DMS114 treated with DMSO at 0.1 percent for 48 hours (cell line): ENCODE measurements at regions not wholly inside any gene's neighbourhood (a gene's known extent, or its start where the extent isn't known, plus 50 kb on each side); places are given as distances from the start of the nearest gene placed in this dataset.

ENCODE experiments used
- DNase-seq: peaks from one replicate; lab custom pipeline; 2025; ENCODE audit not compliant: unreplicated experiment; lab: John Stamatoyannopoulos, UW

DNA sequence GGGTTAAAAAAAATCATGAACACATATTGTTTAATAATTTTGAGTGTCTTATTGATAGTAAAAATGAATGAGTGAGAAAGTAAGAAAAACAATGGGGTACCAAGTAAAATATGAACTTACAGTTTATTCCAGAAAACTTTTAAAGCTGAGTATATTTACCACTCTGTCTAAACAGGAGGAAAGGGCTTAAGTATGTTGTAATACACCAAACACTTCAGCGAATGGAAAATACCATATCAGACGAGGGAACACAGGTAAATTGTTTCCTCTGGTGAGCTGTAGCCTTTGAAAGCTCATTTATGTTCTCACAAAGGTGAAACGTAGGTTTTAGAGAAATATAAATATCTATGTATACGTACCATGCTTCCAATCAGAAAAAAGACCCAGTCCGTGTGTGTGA lies 1209.6 kb upstream of the ZEB2 start:
- no peak for DNase-seq

DNA sequence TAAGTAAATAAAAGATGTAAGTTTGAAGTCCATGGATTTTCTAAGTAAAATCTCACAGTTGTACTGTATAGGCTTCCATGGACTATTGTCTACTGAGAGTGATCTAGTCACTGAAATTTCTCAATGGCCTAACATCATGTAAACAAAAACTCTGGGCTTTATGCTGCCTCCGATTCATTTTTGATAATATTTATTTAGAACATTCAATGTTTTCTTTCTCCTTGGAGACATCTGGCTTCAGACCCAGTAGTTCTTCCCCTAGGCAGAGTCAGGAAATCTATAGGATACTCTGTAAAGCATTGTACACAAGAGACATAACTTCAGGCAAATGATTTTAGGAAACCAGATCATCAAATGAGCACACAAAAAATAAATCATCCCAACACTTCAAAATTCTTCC lies 1208.6 kb upstream of the ZEB2 start:
- DNase-seq, result no peak

DNA sequence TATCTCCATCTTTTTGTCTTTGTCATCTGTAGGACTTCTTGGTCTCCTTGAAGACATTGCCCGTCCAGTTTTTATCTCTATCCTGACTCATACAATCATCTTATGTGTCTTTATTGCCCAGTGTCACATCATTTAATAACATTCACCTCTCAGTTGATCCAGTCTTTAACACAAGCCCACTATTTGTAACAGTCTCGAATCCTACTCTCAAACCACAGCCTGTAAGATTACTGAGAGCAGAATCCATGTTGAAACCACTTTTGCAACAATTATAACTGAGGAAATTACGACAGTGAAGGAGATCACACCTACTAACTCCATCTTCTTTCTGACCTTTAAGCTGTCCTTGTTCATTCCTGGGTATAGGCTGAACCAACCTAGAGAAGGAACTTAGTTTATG lies 1206.0 kb upstream of the ZEB2 start:
- no peak for DNase-seq

DNA sequence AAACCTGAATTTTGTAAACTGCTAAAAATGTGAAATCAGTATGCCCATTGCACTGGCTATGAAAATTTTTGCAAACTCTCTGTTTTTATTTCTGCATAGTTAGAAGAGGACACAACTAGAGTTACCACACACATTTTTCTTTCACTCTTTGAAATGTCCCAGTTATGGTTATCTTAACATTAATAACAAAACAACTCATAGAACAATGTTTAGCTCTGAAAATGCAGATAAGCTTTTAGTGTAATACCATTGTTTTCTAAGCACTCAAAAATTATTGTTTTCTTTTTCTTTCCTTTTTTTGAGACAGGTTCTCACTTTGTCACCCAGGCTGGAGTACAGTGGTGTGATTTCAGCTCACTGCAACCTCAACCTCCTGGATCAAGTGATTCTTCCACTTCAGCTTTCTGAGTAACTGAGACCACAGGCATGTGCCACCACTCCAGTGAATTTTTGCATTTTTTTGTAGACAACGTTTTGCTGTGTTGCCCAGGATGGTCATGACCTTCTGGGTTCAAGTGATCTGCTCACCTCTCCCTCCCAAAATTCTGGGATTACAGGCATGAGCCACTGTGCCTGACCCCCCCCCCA lies 1204.5 kb upstream of the ZEB2 start:
- DNase-seq, result no peak

DNA sequence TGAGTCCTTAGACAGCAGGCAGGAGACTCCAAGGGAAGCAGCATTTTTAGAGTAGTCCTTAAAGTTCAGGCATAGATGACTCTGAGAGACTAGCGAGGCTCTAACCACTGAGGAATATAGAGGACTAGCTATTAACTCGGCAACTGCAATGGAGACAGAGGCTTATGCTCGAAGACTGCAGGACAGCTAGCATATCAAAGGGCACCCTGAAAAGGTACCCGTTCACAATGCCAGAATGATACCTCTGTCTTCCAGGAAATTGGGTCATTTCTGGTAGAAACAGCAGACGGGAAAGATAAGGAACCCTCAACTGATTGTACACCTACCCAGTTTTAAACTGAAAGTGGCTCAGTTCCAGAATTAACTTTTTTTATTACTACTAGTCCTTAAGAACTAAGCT lies 1204.0 kb upstream of the ZEB2 start:
- DNase-seq, result no peak

DNA sequence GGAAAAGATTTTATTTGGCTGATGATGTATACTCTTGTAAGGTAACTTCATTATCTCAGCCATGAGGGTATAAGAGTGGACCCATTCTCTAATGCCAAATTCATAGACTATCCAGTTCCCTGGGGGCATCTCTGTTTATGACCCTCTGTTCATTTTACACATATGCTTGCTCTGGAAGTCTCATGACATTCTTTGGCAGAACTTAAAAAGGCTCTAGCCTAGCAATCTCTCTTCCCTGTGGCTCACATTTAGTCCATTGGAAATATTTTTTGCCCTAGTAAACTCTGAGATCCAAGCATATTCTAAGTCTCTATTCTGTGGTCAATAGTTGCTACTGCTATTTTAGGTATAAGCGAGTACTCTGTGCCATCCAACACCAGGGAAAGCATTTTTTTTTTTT lies 1201.8 kb upstream of the ZEB2 start:
- DNase-seq, result no peak

DNA sequence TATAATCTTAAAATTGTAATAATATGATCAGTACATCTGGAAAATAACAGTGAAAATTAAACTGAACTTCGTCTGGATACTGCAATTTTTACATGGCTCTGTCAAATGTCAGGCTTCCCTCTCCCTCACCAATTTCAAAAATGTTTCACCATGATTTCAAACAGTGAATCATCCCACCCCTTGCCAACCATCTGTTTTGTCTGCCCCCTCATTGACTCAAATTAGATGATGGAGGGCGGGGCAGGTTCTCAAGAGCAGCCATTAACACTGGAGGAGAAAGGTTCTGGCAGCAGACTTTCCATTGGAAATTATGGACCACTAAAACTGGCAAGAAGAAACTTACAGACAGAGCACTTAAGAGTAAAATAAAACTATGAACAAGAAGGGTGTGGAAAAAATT lies 1195.7 kb upstream of the ZEB2 start:
- no peak for DNase-seq

DNA sequence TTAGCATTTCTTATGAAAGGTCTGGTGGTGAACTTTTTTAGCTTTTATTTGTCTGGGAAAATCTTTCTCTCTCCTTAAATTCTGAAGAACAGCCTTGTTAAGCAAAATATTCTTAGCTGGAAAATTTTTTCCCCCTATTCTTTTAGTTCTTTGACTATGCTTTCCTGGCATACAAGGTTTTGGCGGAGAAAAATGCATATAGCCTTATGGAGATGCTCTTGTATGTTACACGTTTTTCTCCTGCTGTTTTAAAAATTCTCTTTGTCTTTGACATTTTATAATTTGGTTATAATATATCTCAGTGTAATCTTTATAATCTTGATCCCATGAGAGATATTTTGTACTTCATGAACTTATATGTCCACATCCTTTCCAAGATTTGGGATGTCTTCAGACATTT lies 1190.4 kb upstream of the ZEB2 start:
- DNase-seq, result no peak

DNA sequence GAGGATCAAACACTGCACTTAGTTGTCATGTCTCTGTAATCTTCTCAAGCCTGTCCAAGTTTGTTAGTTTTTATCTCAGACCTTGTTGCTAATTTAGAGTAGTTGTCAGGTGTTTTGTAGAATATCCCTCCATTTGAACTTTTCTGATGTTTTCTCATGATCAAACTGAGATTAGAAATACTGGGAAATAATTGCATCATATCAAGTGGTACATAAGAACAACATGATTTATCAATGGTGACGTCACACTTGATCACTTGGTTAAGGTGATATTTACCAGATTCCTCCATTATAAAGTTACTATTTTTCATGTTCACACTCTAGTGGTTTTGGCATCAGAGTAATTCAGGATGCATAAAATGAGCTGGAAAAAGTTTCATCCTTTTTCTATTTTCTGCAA lies 1182.4 kb upstream of the ZEB2 start:
- no peak for DNase-seq

DNA sequence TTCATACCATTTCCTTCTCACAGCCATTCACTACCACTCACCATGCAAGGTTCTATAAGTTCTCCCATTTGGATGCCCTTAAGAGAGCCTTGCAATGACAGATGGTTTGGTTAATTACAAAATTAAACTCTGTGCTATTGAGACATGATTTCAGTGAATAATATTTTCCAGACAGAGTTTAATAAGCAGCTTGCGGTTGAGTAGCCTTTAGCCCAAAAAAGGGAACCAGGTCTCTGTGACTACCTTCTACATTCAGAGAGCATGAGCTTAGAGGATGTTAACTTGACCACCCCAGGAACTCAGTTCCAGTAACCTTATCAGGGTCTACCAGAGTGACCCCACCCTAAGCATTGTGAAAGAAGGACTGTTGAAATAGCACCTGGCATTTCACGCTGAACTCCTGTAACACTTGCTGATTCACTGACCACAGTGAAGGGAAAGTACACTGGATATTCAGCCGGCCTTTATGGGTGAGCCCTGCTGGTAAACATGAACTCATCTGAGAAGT lies 1173.1 kb upstream of the ZEB2 start:
- DNase-seq, result no peak

DNA sequence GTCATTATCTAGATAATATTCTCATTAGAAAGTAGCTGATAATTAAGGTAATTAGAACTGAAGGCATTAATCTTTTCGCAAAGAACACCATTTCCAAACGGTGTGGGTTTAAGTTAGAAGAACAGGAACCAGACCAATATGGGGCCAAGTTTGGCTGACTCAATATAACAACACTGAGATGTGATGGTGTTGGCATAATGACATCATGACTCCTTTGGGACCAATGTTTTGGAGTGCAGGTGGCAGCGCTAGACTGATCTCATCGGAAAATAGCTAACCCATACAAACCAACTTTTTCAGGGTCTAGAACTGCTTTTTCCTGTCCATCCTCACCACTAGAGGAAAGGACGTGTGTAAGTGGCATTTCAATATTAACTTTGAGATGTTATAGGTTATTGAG lies 1171.7 kb upstream of the ZEB2 start:
- no peak for DNase-seq

DNA sequence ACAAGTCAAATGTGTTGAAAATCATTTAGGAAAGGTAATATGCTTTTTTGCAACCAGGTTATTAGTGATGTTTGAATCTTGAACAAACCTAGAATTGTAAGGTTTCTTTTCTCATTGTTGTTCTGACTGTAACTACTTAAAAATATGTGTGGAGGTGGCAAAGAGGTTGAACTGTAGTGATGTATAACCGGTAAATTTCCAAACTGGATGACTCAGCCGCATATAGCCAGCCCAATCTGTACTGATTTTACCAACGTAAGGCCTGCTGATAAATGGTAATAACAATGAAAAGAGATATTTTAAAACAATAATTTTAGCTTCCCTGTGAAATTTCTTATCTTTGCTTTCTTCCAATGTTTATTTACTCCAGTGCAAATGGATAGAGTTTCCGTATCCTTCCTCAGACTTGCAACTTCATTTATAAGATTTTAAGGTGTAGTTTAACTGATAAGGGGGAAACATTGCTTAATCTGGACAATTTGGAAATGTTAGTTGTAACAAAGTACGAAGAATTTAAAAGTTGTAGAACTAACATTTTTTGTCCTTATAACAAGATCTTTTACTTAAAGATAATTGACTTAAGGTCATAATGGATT lies 1170.4 kb upstream of the ZEB2 start:
- no peak for DNase-seq

DNA sequence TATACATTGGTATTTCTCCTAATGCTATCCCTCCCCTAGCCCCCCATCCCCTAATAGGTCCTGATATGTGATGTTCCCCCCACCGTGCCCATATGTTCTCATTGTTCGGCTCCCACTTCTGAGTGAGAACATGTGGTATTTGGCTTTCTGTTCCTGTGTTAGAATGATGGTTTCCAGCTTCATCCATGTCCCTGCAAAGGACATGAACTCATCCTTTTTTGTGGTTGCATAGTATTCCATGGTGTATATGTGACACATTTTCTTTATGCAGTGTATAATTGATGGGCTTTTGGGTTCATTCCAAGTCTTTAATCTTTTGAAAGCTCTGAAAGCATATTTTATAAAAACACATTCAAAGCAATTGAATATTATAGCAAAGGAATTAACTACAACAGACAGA lies 1169.4 kb upstream of the ZEB2 start:
- DNase-seq, result no peak

DNA sequence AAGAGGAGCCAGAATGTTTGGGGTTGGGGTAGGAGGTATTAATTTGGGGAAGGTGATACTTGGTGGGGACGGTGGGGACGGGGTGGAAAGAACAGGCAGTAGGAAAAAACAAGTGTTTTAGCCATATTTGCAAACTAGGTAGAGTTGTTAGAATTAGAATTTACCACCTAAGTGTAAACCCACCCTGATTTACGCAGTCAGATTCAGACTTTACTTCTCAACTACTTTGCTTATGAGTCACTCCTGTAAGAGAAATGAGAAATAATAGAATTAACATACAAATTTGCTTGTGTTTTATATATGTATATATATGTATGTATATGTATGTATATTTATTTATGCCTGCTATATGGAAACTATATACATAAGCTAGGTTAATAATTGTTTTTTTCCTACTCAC lies 1168.2 kb upstream of the ZEB2 start:
- no peak for DNase-seq

DNA sequence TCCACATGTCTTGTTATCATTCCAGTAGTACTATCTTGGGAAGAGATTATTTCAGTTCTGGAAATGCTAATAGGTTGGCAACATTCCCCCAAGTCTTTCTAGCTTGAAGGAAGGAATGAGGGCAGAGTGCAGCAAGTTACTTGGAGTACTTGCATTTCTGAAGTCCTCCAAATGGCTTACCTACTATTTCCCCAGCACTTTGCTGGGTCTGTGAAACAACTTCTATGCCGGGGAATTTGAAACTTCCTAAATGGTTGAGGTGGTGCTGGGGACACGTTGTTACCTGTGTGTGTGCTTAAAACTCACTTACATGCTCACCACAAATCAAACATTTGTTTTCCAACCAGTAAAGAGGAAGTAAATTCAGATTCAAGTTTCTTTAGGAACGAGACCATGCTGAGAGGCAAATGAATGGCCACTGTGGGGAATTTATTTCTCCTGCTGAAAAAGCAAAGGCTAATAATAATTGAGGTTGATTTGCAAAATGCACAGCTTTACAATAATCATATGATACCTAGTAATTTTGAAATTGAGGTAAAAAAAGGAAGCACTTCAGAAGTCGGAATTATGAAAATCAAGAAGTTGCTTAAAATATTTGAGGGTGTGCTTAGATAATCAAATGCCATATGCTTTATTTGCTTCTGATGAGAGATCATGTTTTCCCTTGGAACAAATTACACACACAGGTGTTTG lies 1167.7 kb upstream of the ZEB2 start:
- no peak for DNase-seq

DNA sequence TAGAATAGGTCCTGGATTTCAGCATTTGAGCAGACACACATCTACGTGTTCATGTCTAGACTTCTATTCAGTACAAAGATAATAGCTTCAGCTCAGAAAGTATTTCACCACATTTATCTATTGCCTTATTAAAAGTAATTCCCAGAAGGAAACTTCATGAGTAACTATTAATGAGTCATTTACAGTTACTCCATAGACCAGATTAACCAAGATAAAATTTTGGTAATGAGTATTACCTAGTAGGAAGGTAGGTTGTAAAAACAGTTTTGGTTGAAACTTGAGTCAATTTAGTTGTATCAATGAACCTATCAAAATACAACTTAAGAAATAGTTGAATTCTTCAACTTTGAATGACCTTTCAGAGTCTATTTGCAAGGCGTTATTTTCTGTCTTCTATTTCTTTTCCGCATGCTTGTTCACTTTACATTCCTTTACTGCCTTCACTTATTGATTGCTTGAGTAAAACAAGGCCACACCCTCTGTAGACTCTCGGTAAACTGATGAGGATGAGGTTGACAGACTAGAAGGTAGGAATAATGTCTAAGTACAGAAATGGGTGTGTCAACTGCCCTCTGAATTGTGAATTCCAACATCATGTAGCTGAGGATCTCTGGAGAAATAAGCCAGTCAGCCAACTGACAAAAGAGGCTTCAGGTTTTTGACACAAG lies 1165.6 kb upstream of the ZEB2 start:
- DNase-seq, result no peak

DNA sequence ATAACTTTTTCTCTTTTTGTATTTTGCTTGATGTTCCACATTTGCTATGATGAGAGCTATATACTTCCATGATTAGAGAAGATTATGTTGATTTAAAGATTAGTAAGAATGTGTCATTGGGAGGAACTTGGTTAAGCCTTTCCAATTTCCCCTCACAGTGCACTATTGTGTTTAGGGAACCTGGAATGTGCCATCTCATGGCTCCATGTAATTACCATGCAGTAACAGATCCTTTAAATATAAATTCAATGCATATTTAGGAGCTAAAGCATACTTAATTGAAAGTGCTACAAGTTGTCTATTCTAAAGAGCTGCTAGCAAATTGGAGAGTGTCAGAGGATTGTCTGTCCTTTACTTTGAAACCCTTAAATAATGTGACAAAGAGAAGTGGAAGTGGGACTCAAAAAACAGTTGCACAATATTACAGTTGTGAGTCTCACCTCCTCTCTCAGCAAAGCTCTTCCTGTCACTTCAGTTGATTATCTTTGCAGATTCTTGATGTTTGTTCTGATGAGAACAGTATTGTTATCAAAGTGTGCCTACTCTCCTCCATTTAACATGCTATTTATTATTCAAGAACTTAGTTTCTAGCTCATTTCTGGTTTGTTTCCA lies 1162.7 kb upstream of the ZEB2 start:
- DNase-seq, result no peak

DNA sequence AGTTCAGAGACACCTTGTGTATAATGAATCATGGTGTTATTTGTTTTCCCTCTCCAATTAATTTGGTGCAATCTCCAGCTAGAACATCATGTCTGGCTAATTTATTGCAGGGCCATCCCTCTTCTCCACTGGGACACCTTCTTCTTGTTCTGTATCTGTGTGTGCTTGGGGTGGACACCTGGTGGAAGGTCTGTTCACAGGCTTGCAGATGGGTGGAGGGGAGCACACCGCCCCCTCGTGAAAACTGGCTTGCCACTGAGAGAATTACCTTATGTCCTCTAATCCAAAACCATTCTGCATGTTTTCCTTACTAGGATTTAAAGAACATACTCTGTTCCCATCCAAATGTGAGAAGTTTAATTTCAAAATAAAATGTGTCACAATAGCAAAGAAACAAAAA lies 1160.4 kb upstream of the ZEB2 start:
- DNase-seq, result no peak

DNA sequence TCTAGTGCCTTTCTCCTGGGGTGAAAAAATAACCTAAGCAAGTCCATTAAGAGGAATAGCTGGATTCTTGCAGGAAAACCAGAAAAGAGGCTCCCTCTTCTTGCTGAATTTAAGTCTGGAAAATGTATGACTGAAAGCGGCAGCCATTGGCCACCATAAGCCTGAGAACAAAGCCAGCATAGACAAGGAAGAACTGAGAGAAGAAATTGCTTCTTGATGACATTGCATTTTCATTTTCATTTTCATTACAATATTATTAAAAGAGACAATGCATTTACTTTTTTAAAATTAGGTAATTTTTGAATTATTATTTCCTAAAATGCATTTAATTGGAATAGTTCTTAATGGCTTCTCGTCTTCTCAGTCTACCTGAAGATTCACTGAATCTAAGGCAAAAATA lies 1157.5 kb upstream of the ZEB2 start:
- DNase-seq, result no peak

DNA sequence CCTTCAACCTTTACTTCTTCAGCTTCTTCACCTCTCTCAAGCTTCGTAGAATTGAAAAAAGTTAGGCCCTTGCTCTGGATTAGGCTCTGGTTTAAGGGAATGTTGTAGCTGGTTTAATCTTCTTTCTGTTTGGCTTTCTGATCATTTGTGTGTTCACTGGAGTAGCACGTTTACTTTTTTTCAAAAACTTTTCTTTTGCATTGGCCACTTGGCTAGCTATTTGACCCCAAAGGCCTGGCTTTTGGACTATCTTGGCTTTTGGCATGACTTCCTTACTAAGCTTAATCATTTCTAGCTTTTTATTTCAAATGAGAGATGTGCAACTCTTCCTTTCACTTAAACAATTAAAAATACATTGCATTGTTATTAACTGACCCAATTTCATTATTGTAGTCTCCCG lies 1154.8 kb upstream of the ZEB2 start:
- DNase-seq, result no peak

DNA sequence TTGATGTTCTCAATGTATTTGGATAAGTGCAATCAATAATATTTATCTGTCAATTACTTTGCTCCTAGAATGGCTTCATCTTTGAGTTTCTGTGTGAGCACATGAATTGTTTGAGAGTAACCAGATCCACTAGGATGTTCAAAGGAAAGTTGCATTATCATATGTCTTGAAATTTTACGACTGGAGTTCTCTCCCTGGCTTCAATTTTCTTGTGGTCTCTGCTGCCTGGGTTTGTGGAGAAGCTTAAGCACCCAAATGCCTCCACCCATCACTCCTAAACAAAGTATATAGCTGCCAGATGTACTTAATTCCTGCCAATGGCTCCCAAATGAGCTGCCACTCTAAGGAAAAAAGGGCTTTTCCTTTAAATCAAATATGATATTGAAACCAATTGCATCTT lies 1149.4 kb upstream of the ZEB2 start:
- no peak for DNase-seq

DNA sequence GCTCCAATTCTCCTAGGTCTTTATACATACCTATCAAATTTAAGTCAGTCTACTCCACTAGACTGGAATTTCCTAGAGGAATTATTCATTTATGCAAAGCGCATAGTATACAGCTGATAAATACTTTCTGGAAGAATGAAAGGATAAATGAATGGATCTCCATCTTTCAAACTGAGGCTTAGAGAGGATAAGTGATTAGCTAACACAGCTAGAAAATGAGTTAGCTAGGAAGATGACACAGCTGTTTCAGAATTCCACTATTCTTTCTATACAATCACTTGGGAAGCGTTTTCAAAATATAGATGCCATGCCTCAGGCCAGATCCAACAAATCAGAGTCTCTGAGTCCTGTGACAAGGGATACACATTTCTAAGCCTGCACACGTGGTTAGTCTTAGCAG lies 1146.6 kb upstream of the ZEB2 start:
- DNase-seq, result no peak
